Endothelial cell of umbilical vein (primary cell): ENCODE measurements at regions not wholly inside any gene's neighbourhood (a gene's known extent, or its start where the extent isn't known, plus 50 kb on each side); places are given as distances from the start of the nearest gene placed in this dataset.

ENCODE experiments used
- CTCF ChIP-seq, 2 donors: IDR thresholded peaks; 1 replicate in 1 of 2; 2 replicates in 1 of 2; pipeline ENCODE4 v1.5.1; 2011; ENCODE audit warnings: low read length in 2 of 2, mild to moderate bottlenecking in 2 of 2, moderate library complexity in 2 of 2, control low read depth in 1 of 2, inconsistent platforms in 1 of 2, low read depth in 1 of 2; ENCODE audit not compliant: insufficient read depth in 1 of 2; ENCODE audit errors: extremely low read depth in 1 of 2
- EZH2 ChIP-seq: IDR thresholded peaks from 2 replicates; pipeline ENCODE4 v1.6.1; 2012; ENCODE audit warnings: borderline replicate concordance, low read depth, mild to moderate bottlenecking, moderate library complexity, low read length, inconsistent platforms; ENCODE audit not compliant: severe bottlenecking
- POLR2AphosphoS5 ChIP-seq: IDR thresholded peaks from 2 replicates; pipeline ENCODE4 v1.6.1; 2012; ENCODE audit warnings: low read depth, mild to moderate bottlenecking, control low read depth, low read length, moderate library complexity; ENCODE audit not compliant: insufficient read depth

DNA sequence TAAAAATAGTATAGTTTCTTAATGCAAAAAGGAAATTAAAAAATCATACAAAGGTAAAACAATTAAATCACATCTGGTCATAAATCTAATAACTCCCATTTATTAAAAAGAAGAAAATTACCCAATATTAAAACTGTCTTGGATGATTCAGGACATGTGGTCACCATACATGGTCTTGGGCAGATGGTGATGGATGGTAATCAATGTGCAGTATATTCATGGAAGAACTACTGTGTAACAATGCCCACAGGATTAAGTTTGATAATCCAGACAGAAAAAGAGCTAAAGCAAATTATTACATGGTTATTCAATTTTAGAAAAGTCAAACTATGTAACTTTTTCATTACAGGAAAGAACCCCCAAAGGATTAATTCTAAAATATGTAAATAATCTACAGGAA is 480.6 kb downstream of the QKI start:
- TF ChIP-seq CTCF (IDR thresholded peaks at IDR 0.05; ENCODE audit: extremely low read depth in 1 of 2, insufficient read depth in 1 of 2, low read depth in 1 of 2, low read length in 2 of 2) (no peak), EZH2 (no peak), POLR2AphosphoS5 (no peak)
